ENCODE measurements at regions not wholly inside any gene's neighbourhood (a gene's known extent, or its start where the extent isn't known, plus 50 kb on each side); places are given as distances from the start of the nearest gene placed in this dataset.

DNA sequence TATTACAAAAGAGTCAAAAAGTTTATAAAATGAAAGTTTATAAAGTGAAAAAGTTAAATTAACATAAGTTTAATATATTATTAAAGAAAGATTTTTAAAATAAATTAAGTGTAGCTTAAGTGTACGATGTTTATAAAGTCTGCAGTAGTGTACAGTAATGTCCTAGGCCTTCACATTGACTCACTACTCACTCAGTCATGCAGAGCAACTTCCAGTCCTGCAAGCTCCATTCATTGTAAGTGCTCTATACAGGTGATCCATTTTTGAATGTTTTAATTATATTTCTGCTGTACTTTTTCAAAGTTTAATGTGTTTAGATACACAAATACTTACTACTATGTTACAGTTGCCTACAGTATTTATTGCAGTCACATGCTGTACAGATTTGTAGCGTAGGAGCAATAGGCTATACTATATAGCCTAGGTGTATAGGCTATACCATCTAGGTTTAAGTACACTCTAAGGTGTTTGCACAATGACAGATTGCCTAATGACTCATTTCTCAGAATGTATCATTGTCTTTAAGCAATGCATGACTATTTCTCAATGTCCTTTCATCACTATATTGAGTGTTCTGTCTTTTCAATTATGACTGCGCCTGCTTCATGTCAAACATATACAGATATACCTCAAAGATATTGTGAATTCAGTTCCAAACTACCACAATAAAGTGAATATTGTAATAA is 1110.3 kb upstream of the MAP3K7 start:
- DNase-seq (ENCODE audit: low spot score): no peak

DNA sequence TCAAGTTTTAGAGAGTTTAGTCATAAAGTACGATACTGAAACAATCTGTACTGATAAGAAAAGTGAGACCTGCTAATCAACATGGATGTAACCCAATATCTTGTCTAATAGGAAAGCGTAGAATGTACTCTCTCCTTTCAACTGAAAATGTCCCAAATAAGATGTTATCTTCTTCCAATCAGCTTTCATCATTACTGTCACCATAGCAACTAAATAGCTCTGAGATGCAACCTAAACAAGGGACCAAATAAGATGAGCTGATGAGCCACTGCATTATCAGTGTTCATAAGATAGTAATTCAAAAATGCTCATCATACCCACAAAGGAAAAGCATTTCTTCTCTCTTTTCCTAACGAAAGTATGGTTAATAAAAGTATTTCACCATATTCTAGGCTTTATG is 1108.3 kb upstream of the MAP3K7 start:
- no peak for DNase-seq (ENCODE audit: low spot score)

DNA sequence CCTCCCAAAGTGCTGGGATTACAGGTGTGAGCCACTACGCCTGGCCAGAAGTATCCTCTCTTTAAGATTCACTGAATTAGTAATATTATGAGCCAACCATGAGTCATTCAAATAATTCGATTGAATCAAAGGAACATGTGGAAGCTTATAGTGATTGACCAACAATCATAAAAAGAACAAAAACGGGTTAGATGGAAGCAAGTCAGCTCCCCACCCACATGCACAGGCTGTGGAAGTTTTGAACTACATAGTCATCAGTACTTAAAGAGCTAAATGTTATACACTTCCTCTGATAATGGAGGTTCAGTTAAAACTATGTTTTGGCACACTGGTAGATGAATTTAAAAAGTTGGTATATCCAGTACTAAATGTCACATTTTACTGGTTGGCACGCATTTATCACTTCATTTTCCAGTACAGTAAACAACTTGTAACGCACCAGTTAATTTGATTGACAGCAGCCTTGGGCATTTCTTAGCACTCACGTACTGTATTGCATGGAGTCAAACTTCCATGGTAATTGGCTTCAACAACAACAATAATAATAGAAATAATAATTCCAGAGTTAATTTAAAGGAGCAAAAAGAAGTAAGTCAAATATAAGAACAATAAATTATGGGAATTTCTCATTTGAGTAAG is 1107.3 kb upstream of the MAP3K7 start:
- peak; percentile 3 for DNase-seq (ENCODE audit: low spot score)

DNA sequence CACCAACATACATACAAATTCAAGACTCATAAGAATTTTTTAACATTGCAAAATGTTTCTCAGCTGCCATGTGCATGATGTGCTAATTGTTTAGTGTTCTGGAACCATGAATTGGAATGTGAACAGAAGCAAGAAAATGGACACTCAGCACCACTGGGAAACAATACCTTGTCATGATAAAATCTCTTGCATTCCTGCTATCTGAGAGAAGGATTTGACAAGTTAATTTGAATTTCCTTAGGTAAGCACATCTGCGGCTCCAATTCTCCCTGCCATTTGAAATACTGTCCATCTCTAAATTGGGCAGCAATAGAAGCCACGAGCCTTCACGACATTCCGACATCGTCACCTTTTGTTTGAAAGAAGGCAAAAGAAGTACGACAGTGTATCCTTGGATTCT is 1104.6 kb upstream of the MAP3K7 start:
- DNase-seq (ENCODE audit: low spot score): no peak

DNA sequence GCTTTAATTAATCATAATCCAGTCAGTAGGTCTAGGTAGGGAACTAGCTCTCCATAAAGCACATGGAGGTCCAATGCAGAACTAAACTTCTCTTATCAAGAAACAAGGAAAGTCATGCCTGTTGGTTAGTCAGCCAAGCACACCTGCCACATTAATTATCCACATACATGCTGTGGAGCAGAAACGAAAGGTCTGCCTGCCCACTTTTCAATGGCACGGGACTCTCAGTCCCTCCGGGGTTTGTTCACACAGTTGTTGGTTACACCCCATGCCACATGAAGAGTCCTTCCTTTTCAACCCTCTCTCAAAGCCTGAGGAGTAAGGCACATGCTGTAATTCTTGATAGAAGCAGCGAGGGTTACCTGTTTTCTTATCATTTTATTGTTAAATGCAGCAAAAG is 1096.4 kb upstream of the MAP3K7 start:
- no peak for DNase-seq (ENCODE audit: low spot score)

DNA sequence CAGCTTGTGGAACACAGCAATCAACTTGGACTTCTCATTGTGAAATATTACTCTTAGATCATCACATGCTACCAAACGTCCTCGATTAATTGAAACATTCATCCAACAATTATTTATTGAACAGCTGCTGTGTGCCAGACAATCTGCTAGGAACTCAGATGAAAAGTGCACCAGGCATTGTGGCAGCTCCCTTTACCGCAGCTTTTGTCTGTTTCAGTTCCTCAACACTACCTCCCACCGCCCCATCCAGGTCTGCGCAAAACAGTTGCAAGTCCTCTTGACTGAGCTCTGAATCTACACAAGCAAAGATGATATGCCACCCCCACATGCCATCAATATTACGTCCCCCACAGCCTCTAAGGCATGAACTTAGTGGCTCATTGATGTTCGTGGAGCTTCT is 1094.4 kb upstream of the MAP3K7 start:
- no peak for DNase-seq (ENCODE audit: low spot score)

DNA sequence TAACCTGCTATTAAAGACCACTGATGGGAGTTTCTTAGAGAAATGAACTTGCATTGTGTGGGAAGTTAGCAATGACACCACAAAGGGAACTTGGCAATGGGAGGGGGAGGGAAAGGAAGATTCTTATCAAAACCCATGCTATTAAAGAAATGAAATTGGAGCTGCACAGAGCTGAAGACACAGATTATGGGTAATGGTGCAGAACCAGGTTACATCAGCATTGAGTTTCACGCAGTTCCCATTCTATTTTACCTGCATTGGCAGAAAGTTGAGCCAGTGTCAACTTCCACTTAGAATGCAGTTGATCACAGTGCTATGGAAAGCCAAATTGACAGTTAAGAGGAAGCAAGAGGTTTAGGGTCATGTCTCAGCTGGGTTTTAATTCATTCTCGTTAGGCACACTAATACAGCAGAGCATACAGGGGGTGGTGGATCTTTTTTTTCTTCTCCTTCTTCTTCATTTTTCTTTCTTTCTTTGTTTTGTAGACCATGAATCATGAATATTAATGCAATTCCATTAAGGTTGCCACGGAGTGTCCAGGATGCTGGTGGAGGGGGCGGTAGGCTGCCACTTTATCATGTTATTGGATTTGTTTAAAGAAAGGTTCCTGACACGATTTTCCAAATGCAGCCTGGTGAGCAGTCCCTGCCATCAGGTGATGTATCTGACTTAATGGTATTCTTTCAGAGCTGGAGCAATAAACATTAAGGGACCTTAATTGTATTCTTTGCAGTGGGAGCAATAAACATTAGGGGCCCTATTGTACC is 1092.0 kb upstream of the MAP3K7 start:
- DNase-seq (ENCODE audit: low spot score): no peak

DNA sequence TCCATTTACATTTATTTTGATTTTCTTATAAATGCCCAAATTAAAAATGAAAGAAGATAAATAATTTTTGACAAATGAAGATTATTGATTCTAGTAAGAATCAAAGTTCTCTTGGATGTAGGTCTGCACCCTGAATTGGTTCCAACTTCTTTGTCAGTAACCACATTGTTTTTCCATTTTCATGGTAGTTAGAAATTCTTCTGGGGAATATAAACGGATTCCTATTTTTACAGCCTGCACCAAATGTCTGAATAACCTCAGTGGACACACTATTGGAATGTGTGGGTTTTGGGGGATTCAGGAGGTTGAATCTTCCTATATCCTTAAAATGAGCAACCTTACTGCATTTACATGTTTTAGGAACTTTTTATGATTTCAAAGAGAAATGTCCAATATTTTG is 1085.3 kb upstream of the MAP3K7 start:
- no peak for DNase-seq (ENCODE audit: low spot score)

DNA sequence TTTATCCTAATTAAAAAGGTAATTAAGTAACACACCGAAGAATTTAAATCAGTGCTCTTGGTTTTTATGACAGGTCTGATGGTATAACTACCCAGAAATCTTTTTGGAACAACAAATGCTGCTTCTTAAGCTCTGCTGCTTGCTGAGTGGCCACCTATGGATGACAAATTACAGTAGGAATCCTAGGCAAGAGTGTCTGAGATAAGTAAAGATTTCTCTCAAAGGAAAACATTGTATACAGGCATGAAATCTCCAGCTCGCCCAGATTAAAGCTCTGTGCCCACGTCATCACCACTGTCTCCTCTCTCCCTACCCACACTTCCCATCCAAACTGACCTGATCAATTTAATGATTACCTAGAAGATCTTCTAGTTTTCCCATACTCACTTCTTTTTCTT is 1083.0 kb upstream of the MAP3K7 start:
- DNase-seq (ENCODE audit: low spot score): no peak

DNA sequence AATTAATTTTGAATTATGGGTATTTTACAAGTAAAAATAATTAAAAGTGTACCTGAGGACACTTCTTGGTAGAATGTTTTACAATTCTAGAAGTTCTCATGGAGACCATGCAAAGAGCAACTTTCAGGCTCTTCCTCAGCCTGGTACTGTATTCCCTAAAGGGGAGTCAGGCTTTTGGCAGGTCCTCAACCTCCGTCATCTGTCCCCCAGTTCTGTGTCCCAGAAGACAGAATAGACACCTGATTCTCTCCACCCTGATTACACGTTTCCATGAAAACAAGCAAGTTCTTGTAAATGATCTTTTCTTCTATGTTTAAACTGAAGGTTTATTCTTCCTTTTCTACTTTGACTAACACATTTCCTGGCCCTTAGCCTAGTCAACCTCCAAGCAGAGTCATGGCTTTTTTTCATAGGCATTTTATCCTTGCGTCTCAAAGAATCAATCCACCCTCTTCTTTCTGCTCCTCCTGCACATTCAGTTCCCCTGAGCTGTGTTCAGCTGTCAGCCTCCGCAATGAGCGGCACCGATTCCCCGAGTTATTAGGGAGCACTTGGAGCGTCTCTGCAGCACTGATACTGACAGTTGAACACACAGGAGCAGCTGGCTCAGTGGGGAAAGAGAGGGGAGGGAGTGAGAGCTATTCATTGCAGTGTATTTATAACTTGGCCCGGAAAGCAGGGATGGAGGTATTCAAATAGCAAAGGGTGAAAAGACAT is 1082.4 kb upstream of the MAP3K7 start:
- DNase-seq (ENCODE audit: low spot score): no peak

DNA sequence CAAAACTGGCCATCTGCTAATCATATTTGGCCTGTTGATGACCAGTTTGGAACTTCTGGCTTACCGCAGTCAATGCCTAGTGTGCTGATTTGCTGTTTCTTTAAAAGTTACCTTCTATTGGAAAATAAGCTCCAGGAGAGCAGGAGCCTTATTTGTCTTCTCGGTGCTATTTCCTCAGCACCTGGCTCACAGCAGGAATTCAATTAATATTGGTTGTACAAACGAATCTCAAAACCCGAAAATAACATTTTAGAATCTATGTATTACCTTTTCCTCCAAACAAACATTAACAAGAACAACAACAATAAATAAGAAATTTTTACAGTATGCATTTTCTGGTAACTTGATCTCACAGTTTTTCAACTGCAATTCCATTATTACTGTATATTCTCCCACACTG is 1080.7 kb upstream of the MAP3K7 start:
- DNase-seq (ENCODE audit: low spot score): no peak

DNA sequence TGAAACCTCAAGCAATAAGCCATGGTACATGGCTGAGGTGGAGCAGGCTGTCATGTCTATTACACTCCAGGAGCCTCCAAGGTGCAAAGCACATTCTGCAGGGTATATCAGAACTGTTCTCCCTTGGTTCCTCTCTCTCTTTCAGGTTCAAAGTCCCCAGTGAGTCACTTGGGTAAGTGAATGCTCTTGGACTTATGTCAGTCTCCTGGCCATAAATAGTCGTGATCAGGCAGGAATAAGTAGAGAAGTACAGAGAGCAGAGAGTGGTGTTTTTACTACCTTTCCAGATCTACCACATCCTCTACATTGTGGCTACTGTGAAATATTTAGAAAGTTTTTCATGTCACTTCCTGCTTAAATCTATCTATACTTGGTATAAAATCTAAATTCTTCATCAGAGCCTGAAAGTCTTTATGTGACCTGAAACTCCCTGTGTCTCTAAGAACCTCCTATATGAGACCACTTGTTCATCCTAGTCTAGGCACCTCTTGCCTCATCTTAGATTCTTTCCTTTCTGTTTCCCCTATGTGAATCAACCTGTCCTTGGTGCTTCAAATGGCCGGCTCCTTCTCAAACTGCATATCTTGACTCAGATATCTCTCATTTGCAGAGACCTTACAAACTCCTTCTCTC is 1077.6 kb upstream of the MAP3K7 start:
- peak; percentile 15 for DNase-seq (ENCODE audit: low spot score)

DNA sequence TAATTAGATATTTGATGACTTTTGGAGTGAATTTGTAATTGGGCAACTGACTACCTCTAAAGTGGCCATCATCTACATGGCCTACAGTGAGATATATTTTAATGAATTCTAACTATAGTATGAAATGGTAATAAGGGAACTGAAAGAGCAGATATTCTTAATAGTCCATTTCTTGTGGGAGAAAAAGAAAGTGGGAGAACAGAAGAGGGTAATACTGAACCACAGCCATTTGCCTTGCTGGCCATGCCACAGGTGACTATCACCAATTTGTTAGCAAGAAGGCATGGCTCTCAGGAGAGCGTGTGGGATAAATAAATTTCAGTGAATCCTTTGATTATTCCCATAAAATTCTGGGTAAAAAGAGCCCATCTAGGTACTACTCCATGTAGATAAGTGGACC is 1074.0 kb upstream of the MAP3K7 start:
- DNase-seq (ENCODE audit: low spot score): no peak

DNA sequence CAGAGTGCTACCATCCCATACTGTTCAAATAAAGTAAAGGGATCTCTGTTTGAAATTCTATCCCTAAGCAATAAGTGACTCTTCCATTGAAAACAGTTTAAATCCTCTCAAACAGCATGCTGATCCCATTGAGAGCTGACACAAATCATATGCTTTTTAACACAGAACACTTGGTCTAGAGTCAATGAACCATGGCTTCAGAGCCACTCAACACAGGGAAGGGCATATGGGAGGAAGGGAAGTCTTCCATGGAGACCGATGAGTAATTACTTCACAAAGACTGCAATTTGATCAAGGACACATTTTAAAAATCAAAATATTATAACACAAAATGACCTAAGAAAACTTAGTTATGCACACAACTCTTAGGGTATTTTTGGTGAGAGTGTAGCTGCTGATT is 1073.0 kb upstream of the MAP3K7 start:
- no peak for DNase-seq (ENCODE audit: low spot score)

DNA sequence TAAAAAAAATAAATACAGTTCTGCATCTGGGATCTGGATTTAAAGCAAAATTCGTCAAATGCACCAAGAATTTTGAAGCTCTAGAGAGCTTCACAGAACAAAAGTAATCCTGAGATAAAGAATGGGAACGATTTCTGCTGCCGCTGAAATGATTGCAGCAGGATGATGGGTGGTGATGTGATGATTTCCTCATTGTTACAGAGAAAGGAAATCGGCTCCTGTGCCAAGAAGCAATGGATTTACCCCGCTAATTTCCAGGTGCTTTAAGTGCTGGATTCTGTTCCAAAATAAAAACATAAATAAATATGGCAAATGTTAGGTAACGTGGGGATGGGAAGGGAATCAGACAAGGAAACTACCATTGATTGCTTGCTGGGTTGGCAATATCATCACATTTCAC is 1067.9 kb upstream of the MAP3K7 start:
- DNase-seq (ENCODE audit: low spot score): no peak

DNA sequence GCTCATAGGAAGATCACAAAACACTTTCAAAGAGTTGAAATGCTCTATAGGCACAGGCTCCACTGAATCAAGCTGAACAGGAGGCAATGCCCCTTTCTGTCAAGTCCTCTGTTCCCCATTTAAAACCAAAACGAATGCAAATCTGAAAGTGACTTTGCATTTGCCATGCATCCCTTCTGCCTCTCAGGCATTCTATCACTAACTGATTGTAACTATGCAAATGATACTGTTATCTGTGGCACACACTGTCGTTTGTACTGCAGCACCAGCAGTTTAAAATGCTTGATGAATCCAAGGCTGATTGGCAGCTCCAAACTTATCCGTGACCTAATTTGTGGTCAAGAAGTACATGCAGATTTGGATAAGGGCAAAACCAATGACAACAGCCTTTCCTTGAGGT is 1067.5 kb upstream of the MAP3K7 start:
- DNase-seq (ENCODE audit: low spot score): no peak

DNA sequence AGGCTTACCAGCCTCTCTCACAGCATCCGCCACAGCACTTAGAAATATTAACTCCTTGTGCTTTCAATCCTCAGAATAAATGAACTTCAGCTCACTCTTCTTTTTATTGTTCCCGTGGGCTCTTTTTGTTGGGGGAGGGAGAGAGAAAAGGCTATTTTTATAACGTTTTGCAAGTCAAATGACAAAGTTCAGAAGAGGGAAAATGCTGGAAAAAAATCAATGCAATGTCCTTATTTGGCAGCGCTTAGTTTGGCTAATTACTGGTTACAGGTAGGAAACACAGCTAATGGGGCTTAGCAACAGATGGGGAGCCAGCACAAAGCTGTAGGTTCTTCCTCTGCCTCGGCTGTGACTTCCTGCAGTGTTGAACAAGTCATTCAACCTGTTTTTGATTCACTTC is 1067.0 kb upstream of the MAP3K7 start:
- DNase-seq (ENCODE audit: low spot score): no peak

DNA sequence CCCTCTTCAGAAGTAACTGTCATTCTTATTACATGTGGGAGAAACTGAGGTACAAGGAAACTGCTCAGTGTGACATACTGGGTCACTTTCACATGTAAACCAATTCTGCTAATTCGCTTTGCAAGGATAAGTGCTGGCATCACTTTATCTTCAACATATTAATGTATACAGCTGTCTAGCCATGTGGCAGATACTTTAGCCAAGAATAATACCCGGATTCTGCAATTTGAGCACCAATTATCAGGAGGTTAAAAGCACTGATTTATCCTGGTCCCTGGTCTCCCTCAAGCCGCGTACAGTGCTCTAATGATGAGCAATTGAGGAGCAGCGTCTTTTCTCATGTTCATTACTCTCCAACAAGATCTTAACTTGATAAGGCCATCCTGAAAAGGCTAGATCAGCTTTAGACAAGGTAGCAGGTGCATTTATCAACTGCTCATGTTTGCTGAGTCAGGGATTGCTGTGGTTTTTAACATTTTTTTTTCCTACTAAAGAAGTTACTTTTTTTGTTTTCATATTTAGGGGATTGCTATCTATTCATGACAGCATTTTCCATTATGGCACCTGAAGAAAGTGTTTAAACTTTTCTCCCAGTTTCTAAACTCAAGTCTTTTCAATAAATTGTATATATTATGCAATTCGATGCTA is 1066.3 kb upstream of the MAP3K7 start:
- DNase-seq (ENCODE audit: low spot score): no peak

DNA sequence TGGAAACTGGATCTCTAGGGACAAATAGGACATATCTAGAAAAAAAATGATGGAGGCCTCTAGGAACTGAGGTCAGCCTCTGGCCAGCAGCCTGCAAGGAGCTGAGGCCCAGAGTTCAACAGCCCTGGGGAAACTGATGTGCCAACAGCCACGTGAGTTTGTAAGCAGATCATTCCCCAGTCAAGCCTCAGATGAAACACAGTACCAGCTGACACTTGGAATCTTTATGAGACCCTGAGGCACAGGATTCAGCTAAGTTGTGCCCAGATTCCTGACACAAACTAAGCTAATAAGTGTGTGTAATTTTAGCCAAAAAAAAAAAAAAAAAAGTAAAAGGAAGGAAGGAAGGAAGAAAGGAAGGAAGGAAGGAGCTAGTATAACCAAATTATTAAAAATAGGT is 1059.8 kb upstream of the MAP3K7 start:
- DNase-seq (ENCODE audit: low spot score): no peak

DNA sequence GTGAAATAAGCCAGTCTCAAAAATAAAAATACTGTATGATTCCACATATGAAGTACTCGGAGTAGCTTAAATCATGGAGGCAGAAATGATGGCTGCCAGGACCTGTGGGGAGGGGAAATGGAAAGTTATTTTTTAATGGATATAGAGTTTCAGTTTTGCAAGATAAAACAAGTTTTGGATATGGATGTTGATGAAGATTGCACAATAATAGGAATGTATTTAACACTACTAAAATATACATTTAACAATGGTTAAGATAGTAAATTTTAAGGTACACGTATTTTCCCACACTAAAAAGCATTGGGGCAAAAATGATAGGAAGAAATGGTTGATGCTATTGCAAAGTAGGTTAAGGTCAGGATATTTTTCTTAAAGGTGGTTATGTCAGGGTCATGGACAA is 1058.9 kb upstream of the MAP3K7 start:
- DNase-seq (ENCODE audit: low spot score): no peak

DNA sequence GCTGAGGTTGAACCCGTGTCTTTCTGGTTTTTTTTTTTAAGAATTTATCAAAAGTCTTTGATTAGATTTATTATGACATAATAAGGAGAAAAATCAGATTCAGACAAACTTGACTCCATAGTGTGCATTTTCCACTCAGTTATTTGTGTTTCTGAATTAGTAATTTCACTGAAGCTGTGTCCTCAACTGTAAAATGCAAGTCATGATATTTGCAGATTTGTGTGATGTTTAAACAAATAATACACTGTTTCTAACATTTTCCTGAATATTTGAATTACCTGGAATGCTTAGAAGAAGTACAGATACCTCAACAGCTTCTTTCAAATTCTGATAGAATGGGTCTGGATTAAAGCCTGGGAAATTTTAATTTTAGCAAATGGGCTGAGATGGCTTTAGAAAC is 1050.3 kb upstream of the MAP3K7 start:
- no peak for DNase-seq (ENCODE audit: low spot score)

DNA sequence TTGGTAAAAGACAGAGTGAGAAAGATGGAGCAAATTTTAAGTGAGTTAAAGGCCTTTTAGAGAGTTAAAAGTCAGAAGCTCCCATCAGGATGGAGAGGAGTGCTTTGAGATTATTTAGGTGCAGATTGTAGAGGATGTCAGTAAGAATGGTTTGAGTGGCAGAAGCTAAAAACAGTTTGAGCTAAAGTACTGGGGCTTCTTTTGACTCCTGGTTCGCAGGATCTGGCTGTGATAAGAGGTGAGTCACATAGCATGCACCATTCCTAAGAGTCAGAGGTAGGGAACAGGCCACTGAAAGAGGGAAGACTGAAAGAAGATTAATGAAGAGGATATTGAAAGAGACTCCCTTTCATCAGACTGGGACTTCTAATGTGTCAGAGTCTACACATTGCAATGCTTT is 1047.9 kb upstream of the MAP3K7 start:
- no peak for DNase-seq (ENCODE audit: low spot score)
